ENCODE measurements at regions not wholly inside any gene's neighbourhood (a gene's known extent, or its start where the extent isn't known, plus 50 kb on each side); places are given as distances from the start of the nearest gene placed in this dataset.

GRCh38 chr13:21231426-21231940 is 55.0 kb downstream of the MRPL57 start:
- no peak for TF ChIP-seq SP1 (IDR thresholded peaks at IDR 0.05)
- TF ChIP-seq ELF4 (IDR thresholded peaks at IDR 0.05): no peak
- TF ChIP-seq CTBP1 (IDR thresholded peaks at IDR 0.05; ENCODE audit: borderline replicate concordance): no peak
- no peak for TF ChIP-seq BHLHE40 (IDR thresholded peaks at IDR 0.05; ENCODE audit: borderline replicate concordance)
- TF ChIP-seq SUZ12 (IDR thresholded peaks at IDR 0.05): no peak

Measured in HEK293T (cell line).